Ovary (tissue), 7 donors: ENCODE measurements at regions not wholly inside any gene's neighbourhood (a gene's known extent, or its start where the extent isn't known, plus 50 kb on each side); places are given as distances from the start of the nearest gene placed in this dataset.
"Not testable (repeated sequence)": the region's sequence is repeated elsewhere in the genome, so short reads cannot be mapped to it uniquely, and the experiment has no call there.

Experiments
- DNase-seq, 5 donors: peaks; one replicate each; pipeline ENCODE4 v3.0.0-alpha.2; 2019 to 2020
- H3K27ac ChIP-seq, 2 donors: fragments of 200-600 bp; one replicate each; pipeline versions ENCODE4 v1.5.1 to v1.8.0; 2019 to 2022
- H3K27me3 ChIP-seq: fragments of 200-600 bp; one replicate; pipeline ENCODE4 v1.8.0; 2022
- H3K36me3 ChIP-seq: fragments of 200-600 bp; sonication (generic); one replicate; pipeline ENCODE4 v1.5.1; 2019
- H3K4me1 ChIP-seq: one replicate; pipeline ENCODE4 v1.8.1; 2013; ENCODE audit warnings: mild to moderate bottlenecking, moderate library complexity; ENCODE audit not compliant: insufficient read depth
- H3K4me3 ChIP-seq: fragments of 200-600 bp; sonication (generic); one replicate; pipeline ENCODE4 v1.5.1; 2017
- H3K9me3 ChIP-seq, 2 donors: fragments of 200-600 bp in 1 of 2; sonication (generic) in 1 of 2; one replicate each; pipeline versions ENCODE4 v1.5.1 to v1.8.1; 2013 to 2019; ENCODE audit warnings: mild to moderate bottlenecking in 1 of 2, moderate library complexity in 1 of 2
- EP300 ChIP-seq: sonication (generic); formaldehyde crosslinking; IDR thresholded peaks from one replicate; pipeline ENCODE4 v1.6.1; 2017; ENCODE audit warnings: antibody characterized with exemption
- POLR2A ChIP-seq: fragments of 450-650 bp; IDR thresholded peaks from one replicate; pipeline ENCODE4 v1.6.1; 2017; ENCODE audit warnings: antibody characterized with exemption, mild to moderate bottlenecking, moderate library complexity
- WGBS, 3 donors: extraction: QIAGEN DNeasy Blood & Tissue Kit in 1 of 3; methylation state at CpG; one replicate each; pipeline versions ENCODE4 v1.1.5 to v1.1.7; 2013 to 2017; 5-methylcytosine and 5-hydroxymethylcytosine counted together
- intact Hi-C, 4 donors: fragments of 100-400 bp; cut with DNase I; formaldehyde crosslinking; loops; one replicate each; pipeline versions ENCODE4 v1.11.0 to v1.15.1; 2022 to 2023
- TF ChIP-seq, protein P1 (sequence below), 3 donors: fragments of 450-650 bp in 2 of 3; fragments of 200-600 bp in 1 of 3; IDR thresholded peaks; one replicate each; pipeline versions ENCODE4 v1.5.1 to v1.8.0; 2016 to 2022; ENCODE audit warnings: antibody characterized with exemption in 3 of 3, mild to moderate bottlenecking in 1 of 3
- donor health status: DM: no; HTN: no; CAD: no; lungs with moderate emphysema.
- donor health status: DM: no; HTN: no; CAD: no.
- donor health status: Bipolar disorder and iron deficiency.
- donor health status: DM: no; HTN: no; CAD: no.
- donor health status: DM: yes; HTN: yes; CAD: no.

DNA sequence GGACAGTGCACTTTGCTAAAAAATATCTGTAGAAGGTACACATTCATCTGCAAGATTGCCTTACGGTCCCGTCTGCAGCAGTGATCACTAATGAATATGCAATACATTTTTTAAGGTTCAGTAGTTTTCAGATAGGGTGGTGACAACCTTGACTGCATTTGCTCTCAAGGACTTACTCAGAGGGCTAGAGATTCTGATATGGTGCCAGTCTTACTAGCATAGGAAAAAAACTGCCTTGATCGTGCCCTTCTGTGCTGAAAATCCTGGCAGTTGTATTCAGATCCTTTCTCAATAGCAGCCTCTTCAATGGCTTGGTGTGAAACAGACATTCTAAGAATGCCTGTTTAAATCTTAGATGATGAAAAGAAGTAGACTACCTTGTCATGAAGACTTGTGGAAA lies 411.9 kb upstream of the CCDC54 start:
- Histone ChIP-seq H3K4me1 (peaks cover 3% of the 10 kb centered on the region), H3K9me3 (no peaks in the 10 kb centered on the region), H3K27me3 (no peaks in the 10 kb centered on the region), H3K27ac (no peak overlapping the region), H3K4me3 (no peak overlapping the region), H3K36me3 (no peaks in the 10 kb centered on the region)
- intact Hi-C loops = no loop called here
- TF ChIP-seq, protein P1, sequence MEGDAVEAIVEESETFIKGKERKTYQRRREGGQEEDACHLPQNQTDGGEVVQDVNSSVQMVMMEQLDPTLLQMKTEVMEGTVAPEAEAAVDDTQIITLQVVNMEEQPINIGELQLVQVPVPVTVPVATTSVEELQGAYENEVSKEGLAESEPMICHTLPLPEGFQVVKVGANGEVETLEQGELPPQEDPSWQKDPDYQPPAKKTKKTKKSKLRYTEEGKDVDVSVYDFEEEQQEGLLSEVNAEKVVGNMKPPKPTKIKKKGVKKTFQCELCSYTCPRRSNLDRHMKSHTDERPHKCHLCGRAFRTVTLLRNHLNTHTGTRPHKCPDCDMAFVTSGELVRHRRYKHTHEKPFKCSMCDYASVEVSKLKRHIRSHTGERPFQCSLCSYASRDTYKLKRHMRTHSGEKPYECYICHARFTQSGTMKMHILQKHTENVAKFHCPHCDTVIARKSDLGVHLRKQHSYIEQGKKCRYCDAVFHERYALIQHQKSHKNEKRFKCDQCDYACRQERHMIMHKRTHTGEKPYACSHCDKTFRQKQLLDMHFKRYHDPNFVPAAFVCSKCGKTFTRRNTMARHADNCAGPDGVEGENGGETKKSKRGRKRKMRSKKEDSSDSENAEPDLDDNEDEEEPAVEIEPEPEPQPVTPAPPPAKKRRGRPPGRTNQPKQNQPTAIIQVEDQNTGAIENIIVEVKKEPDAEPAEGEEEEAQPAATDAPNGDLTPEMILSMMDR (IDR thresholded peaks at IDR 0.05) = no peak
- no peak for TF ChIP-seq EP300
- no peak for TF ChIP-seq POLR2A
- no peak for DNase-seq
- 30 to 50% (median 49%) methylated on average over 3 of the region's 3 CpGs for WGBS, 3 donors

- no peaks in the 10 kb centered on the region for H3K27me3 ChIP-seq
- TF ChIP-seq, protein P1 (IDR thresholded peaks at IDR 0.05) = no peak
- DNase-seq = no peak
- 75 to 88% (median 86%) methylated on average over 4 of the region's 4 CpGs for WGBS, 3 donors
- intact Hi-C loops = no loop called here
- H3K4me3 ChIP-seq = no peak overlapping the region
- no peak overlapping the region for H3K27ac ChIP-seq
- no peaks in the 10 kb centered on the region for H3K4me1 ChIP-seq
- no peaks in the 10 kb centered on the region for H3K9me3 ChIP-seq
- no peaks in the 10 kb centered on the region for H3K36me3 ChIP-seq
Observed at GRCh38 chr3:106969596-106969995, 407.6 kb upstream of the CCDC54 start.

DNA sequence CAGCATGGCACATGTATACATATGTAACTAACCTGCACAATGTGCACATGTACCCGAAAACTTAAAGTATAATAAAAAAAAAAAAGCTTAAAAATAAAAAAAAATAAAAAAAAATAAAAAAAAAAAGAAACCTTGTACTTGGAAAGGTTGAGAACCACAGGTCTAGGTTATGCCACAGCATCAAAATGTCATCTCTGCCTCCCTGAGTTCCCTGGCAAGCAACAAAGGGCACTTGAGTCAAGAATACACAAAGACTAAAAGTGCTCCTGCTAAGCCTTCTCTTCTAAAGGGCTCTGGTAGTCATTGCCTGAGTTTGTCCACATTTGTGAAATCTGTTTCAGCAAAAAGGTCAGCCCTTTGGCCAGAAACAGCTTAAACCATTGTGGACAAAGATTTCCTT lies 395.8 kb upstream of the CCDC54 start:
- intact Hi-C loops = no loop called here
- TF ChIP-seq POLR2A = no peak
- no peak for TF ChIP-seq EP300
- TF ChIP-seq, protein P1 (IDR thresholded peaks at IDR 0.05) = no peak
- no peaks in the 10 kb centered on the region for H3K9me3 ChIP-seq
- no peak for DNase-seq
- 40 to 100% (median 95%) methylated on average over 1 of the region's 1 CpG for WGBS, 3 donors
- H3K36me3 ChIP-seq = no peaks in the 10 kb centered on the region
- no peak overlapping the region for H3K4me3 ChIP-seq
- H3K27ac ChIP-seq = no peak overlapping the region
- peaks cover 1% of the 10 kb centered on the region for H3K4me1 ChIP-seq
- no peaks in the 10 kb centered on the region for H3K27me3 ChIP-seq

DNA sequence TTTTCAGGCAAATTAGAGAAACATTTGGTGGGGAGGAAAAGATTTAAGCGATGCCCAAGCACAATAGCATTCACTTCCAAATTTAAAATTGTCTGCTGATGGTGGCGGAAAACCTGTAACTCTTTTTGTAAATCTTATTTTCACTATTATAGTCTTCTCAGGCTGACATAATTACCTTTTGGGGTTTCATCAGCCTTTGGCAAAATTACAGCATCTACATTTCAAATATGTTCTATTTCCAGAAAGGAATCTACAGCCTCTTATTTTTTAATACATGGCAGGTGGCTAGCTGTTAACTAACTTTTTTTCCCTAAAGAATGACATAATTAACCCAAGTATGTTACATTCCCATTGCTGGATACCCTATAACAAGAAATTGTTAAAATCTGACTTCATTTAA lies 391.5 kb upstream of the CCDC54 start:
- 90 to 94% (median 92%) methylated on average over 2 of the region's 2 CpGs for WGBS, 3 donors
- no peak for DNase-seq
- Histone ChIP-seq H3K36me3 (no peaks in the 10 kb centered on the region), H3K4me3 (no peak overlapping the region), H3K27ac (no peak overlapping the region), H3K4me1 (peaks cover 1% of the 10 kb centered on the region), H3K9me3 (no peaks in the 10 kb centered on the region), H3K27me3 (no peaks in the 10 kb centered on the region)
- TF ChIP-seq EP300 (no peak), POLR2A (no peak)
- TF ChIP-seq, protein P1 (IDR thresholded peaks at IDR 0.05) = no peak
- intact Hi-C loops = no loop called here

DNA sequence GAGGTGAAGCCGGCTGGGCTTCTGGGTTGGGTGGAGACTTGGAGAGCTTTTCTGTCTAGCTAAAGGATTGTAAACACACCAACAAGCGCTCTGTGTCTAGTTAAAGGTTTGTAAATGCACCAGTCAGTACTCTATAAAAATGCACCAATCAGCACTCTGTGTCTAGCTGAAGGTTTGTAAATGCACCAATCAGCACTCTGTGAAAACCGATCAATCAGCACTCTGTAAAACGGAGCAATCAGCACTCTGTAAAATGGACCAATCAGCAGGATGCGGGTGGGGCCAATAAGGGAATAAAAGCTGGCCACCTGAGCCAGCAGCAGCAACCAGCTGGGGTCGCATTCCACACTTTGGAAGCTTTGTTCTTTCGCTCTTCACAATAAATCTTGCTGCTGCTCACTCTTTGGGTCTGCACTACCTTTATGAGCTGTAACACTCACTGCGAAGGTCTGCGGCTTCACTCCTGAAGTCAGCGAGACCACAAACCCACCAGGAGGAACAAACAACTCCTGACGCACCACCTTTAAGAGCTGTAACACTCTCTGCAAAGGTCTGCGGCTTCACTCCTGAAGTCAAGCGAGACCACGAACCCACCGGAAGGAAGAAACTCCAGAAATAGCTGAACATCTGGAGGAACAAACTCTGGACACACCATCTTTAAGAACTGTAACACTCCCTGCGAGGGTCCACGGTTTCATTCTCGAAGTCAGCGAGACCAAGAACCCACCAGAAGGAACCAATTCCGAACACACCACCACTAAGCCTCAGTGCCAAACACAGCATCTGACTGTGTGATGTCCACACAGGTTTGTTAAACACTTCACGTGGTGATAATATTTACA lies 378.2 kb upstream of the CCDC54 start:
- intact Hi-C loops, H3K4me3 ChIP-seq, DNase-seq, H3K36me3 ChIP-seq, H3K27me3 ChIP-seq, H3K4me1 ChIP-seq, H3K9me3 ChIP-seq, H3K27ac ChIP-seq: not testable (repeated sequence)
- WGBS, 3 donors = 93 to 95% (median 94%) methylated on average over 21 of the region's 21 CpGs
